Suppressor macrophage (primary cell): ENCODE measurements at regions not wholly inside any gene's neighbourhood (a gene's known extent, or its start where the extent isn't known, plus 50 kb on each side); places are given as distances from the start of the nearest gene placed in this dataset.

Source experiments
- DNase-seq, 4 experiments: peaks; one replicate each; pipeline ENCODE4 v3.0.0-alpha.2; 2020 to 2022

DNA sequence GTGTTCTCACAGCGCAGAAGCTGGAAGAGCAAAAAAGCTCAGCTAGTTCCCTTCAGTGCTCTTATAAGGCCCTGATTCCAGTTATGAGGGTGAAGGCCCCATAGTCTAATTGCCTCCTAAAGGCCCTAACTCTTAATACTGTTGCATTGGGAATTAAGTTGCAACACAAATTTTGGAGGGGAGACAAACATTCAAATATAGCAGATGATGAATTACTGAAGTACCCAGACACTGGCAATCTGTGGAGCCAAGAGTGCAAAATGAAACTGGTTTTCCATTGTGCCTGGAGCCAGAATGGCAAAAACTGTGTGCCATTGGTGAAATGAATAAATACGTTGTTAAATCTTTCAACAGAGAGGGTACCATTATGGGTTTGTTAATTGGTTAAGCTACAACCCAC, 356.0 kb downstream of the PPARGC1A start:
- no peak for DNase-seq

DNA sequence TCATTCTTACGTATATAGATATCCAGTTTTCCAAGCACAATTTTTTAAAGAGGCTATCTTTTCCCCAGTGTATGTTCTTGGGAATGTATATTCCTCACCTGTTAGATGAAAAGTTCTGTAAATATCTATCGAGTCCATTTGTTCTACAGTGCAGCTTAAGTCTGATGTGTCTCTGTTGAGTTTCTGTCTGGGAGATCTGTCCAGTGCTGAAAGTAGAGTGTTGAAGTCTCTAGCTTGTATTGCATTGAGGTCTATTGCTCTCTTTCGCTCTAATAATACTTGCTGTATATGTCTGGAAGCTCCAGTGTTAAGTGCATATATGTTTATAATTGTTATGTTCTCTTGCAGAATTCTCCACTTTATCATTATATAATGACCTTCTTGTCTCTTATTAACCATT, 373.1 kb downstream of the PPARGC1A start:
- DNase-seq = no peak

DNA sequence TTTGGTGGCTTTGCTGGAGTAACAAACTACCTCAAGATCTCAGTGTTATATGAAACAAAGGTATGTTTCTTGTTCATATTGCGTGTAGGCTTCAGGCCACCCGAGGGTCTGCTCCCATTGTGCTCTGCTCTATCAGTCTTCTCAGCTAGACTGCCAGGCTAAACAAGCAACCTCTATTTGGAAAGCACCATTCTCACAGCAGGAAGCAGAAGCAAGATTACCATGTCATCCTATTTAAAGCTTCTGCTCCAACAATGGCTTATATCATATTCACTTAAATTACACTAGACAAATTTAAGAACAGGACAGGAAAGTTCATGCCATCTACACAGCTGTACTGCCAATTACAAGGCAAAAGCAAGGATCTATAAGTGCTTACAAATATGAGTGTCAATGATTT, 385.8 kb downstream of the PPARGC1A start:
- DNase-seq = no peak

DNA sequence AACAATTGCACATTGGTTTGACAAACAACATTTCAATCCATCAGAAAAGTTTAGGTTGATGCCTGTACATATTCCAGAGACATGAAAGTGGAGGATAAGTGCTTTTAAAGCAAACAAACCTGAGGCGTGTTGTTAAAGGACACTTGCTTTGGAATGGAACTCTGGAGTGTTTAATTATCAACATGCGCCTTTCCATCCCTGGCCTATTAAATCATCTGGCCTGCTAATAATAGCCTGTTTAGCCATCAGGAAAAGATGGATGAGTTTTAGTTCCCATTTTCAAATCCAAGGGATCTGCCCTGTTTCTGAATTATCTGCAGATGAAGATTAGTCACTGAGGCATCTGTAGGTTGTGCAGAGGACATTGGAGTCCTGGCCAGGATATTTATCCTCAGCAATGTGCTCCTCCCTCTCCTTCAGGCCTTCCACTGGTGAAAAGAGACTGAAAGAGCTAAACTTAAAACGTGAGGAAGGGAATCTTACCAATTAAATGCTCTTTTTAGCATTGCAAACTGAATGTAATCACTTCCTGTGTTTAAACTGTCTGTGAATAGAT, 388.9 kb downstream of the PPARGC1A start:
- no peak for DNase-seq

DNA sequence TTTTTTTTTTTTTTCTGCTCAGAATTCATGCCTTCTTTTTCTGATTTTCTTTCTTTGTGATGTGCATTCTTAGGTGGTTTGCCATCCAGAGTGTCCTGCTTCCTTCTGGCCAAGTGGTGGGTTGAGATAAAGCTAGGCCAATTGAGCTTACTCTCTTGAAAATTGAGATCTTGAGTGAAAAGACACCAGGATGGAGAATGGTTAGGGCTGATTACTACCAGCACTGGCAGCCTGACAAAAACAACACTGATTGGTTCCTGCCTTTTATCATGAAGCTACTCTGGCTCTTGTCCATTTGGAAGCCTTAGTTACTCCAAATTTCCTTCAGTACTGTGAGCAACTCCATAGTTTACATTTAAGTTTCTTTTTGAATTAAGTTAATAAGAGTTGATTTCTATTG, 404.0 kb downstream of the PPARGC1A start:
- DNase-seq = no peak

DNA sequence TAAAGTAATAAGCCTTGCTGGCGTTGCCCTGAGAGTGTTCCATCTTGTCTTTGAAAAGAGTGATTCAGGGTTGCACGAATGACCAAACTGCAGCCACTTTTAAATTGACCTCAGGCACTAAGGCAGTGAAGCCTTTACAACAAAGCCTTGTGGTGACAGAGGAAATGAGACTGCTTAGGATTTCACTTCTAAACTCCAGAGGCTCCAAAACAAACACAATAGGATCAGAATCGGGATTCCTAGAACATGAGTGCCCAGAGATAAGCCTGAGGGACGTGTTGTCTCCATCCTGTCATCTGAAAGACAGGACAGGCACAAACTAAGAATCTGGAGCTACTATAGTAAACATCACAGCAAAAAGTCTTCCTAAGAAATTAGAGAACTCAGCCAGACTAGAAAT, 405.2 kb downstream of the PPARGC1A start:
- no peak for DNase-seq

DNA sequence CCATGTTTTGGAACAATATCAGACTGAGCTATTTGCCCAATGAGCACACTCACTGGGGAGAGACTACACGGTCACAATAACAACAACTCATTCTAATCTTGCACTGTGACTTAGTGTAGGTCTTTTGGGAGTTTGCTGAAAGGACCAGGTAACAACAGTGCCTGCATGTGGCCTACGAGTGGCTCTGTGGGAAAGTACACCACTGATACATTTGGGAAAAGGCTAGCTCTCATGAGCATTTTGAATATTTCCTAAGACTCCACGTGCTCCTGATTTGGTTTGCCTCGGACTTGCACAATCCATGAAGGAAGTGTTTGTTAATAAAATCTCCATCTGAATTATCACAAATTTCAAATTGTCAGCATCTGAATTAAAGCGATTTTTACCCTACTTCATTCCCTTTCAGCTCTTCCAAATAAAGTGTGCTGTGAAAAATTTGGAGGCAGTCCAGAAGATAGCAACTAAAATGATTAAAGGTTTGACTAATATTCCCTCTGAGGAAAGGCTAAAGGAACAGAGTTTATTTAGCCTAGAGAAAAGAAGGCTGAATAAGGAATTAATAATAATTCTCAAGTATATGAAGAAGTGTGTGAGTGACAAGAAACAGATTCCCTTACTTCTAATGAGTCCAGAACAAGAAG, 406.4 kb downstream of the PPARGC1A start:
- no peak for DNase-seq

DNA sequence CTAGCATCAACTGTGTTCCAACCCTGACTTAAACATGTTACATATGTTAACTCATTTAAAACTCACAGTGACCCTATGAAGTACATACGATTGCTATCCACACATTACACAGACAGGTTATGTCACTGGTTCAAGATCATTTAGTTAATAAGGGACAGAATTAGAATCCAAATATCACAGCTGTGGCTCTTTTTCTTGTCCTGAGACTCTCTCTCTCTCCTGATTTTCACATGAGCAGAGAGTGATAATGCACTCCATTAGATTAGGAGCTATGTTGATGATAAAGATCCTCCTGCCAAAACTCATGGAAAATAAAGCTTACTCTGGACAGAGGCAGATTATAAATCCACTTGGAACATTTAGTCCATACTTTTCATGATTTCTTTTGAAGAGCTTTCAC, 408.3 kb downstream of the PPARGC1A start:
- no peak for DNase-seq

DNA sequence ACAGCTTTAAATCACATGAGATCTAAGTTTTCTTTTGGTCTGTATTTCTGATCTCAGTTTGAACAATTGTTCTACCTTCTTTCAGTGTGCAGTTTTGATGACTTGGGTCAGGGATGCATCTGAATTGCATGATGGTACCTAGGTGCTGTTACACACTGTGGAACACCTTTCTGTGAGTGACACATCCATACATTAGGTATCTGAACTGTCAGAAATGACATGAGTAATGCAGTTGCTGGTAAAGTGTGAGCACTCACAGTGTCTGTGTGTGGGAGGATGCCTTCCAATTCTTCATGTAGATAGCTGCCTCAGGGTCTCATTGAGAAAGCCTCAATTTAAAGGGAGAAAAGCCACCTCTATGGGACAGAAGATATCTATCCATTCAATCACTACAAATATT, 411.9 kb downstream of the PPARGC1A start:
- DNase-seq = no peak

DNA sequence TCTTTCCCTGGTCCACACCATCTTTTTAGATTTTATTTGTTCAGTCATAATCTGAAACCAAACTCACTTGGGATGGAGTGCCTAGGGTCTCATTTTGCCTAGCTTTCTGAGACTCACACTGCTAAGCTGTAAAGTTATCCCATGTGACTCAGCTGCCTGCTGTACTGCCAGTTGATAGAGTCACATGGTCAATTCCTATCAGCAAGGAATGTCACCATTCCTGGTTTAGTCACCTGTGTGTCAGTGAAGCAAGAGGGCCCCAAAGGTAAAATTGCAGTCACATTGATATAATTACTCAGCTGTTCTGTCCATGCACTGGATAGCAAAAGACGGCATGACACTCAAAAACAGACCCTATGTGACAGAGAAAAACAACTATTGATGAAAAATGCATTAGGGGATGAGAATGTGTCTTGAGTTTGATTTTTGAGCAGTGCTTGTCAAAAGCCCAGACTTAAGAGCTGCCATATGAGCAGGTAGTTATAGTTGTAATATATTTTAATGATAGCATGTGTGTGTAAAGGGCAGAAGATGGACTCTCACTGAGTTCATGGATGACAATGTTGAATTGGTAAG, 413.2 kb downstream of the PPARGC1A start:
- DNase-seq = no peak

DNA sequence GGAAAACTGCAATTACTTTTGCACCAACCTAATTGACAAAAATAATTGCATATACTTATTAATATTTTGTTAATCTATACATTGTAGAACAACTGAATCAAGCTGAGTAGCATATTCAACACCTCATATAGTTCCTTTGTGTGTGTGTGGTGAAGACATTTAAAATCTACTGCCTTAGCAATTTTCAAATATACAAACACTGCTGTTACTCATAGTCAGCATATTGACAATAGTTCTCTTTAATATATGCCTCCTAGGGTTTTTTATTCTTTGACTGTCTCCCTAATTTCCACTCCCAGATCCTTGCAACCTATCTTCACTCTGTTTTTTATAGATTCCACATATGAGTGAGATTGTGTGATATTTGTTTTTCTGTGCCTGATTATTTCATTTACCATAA, 426.8 kb downstream of the PPARGC1A start:
- DNase-seq = no peak

DNA sequence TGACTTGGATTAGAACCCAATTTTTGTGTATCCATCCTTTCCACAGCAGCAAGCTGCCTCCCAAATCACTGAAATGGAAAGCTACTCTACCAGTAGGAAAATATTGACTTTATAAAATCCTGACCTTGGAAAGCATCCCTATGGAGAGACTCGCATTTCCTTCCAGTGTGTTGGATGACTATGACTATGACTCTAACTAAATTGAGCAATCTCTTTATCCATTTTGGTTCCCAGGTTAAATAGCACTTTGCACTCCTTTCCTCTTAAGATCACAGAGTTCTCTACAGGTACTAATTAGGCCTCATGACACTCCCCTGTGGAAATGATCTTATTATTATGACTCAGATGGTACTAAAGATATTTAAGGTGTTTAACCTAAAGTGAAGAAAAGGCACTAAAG, 431.8 kb downstream of the PPARGC1A start:
- DNase-seq = no peak

DNA sequence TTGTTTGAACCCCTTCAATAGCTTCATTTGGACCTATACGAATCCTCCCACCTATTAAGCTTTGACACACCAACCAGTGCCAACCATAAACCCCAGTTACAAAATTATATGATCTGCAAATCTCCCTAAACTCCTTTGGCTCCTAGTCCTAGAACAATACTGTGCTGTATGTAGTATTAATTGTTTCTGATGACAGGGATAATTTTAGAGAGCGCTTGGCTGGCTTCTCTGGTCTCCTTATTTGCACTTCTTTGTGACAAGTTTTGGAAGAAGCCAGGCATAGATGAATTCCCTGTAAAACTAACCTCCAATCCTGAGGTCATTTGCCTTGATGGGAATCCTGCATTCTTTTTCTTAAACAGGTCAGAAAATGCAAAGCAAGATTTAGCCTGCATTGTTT, 433.0 kb downstream of the PPARGC1A start:
- DNase-seq = no peak

DNA sequence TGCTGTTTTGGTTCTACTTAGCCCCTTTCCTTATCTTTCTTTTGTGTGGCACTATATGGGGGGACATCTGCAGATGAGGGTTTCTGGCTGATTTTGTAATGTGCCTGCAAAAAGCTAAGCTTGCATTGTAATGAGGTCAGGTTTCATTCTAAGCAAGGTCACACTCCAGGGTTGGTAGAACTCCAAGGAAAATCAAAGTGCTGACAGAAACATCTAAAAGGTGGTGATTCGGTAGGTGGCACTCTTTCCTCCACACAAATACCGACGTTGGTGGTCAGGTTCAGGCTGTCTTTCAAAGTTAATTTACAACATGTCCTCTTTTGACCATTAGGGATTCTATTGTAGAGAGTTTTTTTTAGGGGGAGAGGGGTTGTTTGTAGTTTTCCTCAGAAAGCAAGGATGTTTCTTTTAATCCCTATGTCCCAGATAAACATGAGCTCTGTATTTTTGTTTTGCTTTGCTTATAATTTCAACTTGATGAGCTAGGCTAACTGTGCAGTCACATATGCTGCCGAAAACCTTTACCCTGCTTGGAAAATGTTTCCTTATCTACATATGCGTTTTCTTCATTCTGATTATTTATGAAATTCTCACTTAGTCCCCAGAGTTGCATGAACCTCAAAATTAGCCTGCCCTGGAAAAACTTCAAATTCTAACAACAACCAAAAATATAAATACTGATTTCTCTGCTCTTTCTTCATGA, 434.2 kb downstream of the PPARGC1A start:
- no peak for DNase-seq

DNA sequence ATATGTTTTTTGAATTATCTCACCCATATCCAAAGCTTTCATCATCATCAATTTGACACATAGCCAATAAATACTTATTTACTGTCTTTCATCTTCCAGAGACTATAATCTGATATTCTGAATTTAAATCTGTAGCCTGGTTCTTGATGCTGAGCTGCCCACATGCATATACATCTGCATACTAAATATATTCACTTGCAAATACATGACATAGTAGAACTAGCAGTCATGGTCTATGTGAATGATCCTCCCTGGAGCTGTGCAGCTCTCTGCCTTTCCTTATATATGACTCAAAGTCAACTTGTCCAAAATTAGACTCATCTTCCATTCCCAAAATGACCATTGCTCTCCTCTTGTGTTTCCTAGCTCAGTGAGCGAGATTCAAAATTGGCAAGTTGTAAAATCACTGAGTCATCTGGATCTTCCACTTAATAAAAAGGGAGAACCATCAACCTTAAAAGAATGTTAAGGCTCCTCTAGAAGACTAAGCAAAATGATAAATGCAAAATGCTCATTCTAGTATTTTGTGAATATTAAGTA, 448.2 kb downstream of the PPARGC1A start:
- no peak for DNase-seq

DNA sequence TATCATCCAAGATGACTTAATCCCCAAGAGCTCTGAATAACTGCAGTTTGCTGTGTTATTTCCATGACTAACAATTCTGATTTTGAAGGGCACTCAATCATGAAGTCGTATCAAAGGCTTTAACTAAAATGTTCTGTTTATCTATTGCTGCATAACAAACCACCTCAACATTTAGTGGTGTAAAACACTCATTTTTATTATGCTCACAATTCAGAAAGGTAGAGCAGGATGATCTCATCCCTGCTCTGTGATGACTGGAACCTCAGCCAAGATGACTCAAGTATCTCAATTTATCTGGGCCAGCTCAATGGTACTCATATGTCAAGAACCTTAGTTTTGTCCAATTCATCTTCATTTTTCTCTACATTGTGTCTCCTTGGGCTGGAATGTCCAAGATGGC, 451.1 kb downstream of the PPARGC1A start:
- DNase-seq = no peak

DNA sequence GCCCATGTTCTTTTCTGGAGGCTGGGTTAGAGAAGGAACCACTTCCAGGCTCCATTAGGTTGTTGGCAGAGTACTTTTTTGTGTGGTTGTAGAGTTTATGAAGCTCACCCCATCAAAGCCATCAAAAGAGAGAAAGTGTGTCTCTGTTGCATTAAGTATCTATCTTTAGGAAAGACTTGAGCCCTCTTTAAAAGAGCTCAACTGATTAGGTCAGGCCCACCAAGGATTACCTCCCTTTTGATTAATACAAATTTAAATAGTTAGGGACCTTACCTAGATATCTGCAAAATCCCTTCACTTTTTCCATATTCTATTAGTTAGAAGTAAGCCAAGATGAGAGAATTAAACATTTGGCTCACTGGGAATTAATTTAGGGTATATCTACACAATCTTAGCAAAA, 460.4 kb downstream of the PPARGC1A start:
- no peak for DNase-seq

DNA sequence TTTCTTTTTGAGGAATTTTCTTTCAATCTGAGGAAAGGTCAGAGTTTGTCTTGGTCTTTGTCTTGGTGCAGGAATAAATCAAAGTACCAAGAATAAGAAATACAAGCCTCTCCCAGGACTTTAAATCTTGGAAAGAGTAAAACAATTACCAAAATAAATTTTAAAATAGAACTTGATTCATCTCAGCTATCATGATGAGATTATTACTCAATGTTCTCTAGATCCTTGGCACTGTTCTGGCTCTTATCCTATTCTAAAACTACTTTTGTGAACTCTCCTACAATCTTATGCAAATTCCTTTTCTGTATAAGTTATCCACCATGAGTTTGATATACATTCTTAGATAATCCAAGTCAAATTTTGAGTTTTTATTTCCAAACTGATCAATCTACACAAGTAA, 464.3 kb downstream of the PPARGC1A start:
- DNase-seq = no peak

DNA sequence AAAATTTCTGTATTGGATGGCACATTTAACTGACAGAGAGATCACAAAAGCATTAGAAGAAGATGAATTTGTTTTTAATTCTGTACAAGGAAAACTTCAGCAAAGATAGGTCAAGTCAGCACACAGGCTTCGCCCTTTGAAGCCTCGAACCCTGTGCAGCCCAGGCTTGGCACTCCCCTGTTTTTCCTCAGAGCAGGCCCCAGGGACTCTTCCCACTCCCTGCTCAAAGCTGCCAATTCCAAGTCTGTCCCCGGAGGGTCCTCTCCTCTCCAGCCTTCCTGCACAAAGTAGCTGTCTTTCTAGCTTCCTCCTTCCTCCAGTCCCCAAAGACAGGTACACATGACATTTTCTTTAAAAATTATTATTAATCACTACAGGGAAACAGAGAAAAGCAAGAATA, 466.3 kb downstream of the PPARGC1A start:
- DNase-seq = no peak

DNA sequence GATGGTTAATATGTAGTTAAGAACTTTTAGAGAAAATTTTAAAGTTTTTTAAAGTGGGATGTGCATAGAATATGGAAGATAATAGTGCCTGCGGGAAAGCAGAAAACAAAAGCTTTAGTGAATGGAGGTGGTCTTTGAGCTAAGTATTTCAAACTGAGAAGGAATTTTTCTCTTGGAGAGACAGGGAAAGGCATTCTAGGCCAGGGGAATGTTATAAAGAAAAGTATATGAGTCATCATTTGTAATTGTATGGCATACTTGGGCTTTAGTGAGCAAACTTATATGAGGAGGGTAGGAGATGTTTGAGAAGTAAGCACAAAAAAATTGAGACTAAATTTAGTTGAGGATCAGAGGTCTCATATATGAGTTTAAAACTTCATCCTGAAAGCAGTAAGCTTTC, 467.0 kb downstream of the PPARGC1A start:
- no peak for DNase-seq

DNA sequence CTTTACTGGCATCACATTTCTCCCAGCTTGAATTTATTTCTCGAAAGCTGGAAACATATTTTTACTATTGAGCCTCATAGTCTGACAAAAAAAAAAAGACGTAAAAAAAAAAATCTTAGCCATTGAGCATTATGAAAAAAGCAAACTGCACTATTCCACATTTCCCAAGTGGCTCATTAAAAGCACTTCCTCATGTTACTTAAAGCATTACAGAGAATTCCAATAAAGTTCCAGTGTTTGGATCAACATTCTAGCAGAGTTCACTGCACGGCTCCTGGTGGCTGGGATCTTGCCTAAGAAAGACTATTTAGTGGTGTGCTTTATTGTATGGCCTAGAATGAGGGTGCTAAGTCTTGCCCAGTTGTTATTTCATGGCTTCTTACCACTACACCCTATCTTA, 476.2 kb downstream of the PPARGC1A start:
- no peak for DNase-seq

DNA sequence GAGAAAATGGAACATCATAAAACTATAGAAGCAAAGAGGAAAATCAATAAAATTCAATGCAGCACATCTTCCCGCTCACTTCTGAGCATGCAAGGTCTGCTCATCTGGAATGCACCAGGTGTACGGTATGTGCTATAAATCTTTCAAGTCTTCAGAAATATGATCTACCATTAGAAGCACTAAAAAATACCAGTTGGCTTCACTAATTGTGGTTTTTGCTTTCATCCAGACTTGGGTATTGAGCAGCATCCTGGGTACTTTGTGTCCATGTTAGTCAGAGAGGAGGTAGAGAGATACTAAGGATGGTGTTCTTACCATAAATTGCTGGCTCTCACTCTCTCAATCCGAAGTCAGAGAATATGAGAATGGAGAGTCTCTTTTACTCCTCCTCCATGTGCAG, 477.1 kb downstream of the PPARGC1A start:
- no peak for DNase-seq

DNA sequence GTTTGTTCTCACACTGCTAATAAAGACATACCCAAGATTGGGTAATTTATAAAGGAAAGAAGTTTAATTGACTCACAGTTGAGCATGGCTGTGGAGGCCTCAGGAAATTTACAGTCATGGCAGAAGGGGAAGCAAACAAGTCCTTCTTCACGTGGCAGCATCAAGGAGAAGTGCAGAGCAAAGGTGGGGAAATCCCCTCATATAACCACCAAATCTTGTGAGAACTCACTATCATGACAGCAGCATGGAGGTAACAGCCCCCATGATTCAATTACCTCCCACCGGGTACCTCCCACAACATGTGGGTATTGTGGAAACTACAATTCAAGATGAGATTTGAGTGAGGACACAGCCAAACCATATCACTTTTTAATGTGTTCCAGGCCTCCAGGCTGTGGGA, 480.9 kb downstream of the PPARGC1A start:
- DNase-seq = peak; percentile 1 to 58 (median 27)

DNA sequence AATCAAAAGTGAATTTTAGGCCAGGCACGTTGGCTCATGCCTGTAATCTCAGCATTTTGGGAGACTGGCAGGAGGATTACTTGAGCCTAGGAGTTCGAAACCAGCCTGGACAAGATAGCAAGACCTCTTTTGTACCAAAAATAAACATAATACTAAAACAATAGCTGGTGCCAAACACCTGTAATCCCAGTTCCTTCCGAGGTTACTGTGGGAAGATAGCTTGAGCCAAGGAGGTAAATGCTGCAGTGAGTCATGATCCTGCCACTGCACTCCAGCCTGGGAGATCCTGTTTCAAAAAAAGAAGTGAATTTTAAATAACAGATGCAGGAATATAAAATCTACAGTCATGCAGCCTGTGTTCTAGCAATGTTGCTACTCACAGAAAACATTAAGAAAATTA, 488.3 kb downstream of the PPARGC1A start:
- DNase-seq = no peak
